ENCODE measurements at regions not wholly inside any gene's neighbourhood (a gene's known extent, or its start where the extent isn't known, plus 50 kb on each side); places are given as distances from the start of the nearest gene placed in this dataset.
A peak's percentile ranks its signal among the peaks of the same experiment; 100 is the strongest.
"Not testable (repeated sequence)": the region's sequence is repeated elsewhere in the genome, so short reads cannot be mapped to it uniquely, and the experiment has no call there.

GRCh38 chr10:29388112-29388511 is 99.2 kb downstream of the LYZL1 start:
- not testable (repeated sequence) for H3K36me3 ChIP-seq; H3K4me3 ChIP-seq; H3K27ac ChIP-seq; H3K9me3 ChIP-seq (replicated peaks); H3K27me3 ChIP-seq; H3K4me1 ChIP-seq; DNase-seq

GRCh38 chr10:29389493-29389892 is 100.6 kb downstream of the LYZL1 start:
- Histone ChIP-seq H3K27ac (no peak overlapping the region), H3K4me3 (no peak overlapping the region), H3K4me1 (peaks cover 3% of the 10 kb centered on the region), H3K27me3 (no peaks in the 10 kb centered on the region), H3K36me3 (no peaks in the 10 kb centered on the region), H3K9me3 (replicated peaks) (no peaks in the 10 kb centered on the region)
- no peak for DNase-seq

- Histone ChIP-seq H3K4me3 (no peak overlapping the region), H3K27me3 (no peaks in the 10 kb centered on the region), H3K36me3 (no peaks in the 10 kb centered on the region), H3K27ac (no peak overlapping the region), H3K4me1 (peaks cover 3% of the 10 kb centered on the region), H3K9me3 (replicated peaks) (no peaks in the 10 kb centered on the region)
- no peak for DNase-seq
Measured at GRCh38 chr10:29389935-29390334, 101.1 kb downstream of the LYZL1 start.

- DNase-seq, result peak; percentile 38 to 76
- no peaks in the 10 kb centered on the region for H3K4me1 ChIP-seq
- H3K9me3 ChIP-seq (replicated peaks), result no peaks in the 10 kb centered on the region
- H3K4me3 ChIP-seq, result no peak overlapping the region
- no peak overlapping the region for H3K27ac ChIP-seq
- no peaks in the 10 kb centered on the region for H3K36me3 ChIP-seq
- no peaks in the 10 kb centered on the region for H3K27me3 ChIP-seq
Measured at GRCh38 chr10:29392376-29393021, 103.6 kb downstream of the LYZL1 start.

GRCh38 chr10:29394321-29394932 is 105.6 kb downstream of the LYZL1 start:
- no peaks in the 10 kb centered on the region for H3K4me1 ChIP-seq
- H3K27me3 ChIP-seq, result no peaks in the 10 kb centered on the region
- no peaks in the 10 kb centered on the region for H3K36me3 ChIP-seq
- DNase-seq, result no peak
- no peak overlapping the region for H3K4me3 ChIP-seq
- no peak overlapping the region for H3K27ac ChIP-seq
- H3K9me3 ChIP-seq (replicated peaks), result no peaks in the 10 kb centered on the region

DNA sequence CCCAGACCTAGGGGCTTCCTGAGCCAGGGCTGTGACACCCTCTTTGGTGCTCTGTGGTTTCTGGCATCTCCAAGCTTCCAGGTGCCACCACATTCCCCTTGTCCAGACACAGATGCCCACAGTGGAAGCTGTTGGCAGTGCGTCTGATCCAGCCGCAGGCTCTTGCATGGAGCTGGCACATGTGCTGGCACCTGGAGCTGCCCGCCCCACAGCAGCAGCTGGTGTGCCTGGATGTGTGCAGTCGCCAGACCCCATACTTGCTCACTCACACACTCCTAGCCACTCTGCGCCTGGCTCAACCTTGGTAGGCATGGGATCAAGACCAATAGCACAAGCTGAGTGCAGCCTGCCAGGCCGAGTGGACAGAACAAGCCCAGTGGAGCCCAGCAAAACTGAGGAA is 106.5 kb downstream of the LYZL1 start:
- H3K9me3 ChIP-seq (replicated peaks), result no peaks in the 10 kb centered on the region
- no peak overlapping the region for H3K4me3 ChIP-seq
- no peaks in the 10 kb centered on the region for H3K36me3 ChIP-seq
- no peaks in the 10 kb centered on the region for H3K4me1 ChIP-seq
- H3K27me3 ChIP-seq, result no peaks in the 10 kb centered on the region
- no peak for DNase-seq
- no peak overlapping the region for H3K27ac ChIP-seq

DNA sequence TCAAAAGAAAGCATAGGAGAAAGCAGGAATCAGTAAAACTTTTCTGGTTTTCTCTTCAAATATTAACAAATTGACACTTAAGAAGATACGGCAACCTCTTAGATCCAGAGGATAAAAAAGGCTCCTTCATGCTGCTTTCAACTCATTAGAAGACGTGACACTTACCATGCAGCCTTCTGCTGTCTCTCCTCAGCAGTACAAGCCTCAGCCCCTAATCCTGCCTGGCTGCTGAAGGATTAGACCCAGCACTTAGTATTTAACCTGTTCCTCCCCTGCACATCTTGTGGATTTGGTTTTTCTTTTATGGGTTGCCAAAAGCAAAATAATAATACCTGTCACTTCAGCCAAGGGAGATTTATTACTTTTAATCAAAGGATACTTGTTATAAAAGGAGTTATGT is 108.4 kb downstream of the LYZL1 start:
- Histone ChIP-seq H3K4me1 (no peaks in the 10 kb centered on the region), H3K9me3 (replicated peaks) (0 out of 2 replicates have a peak, but pooled peaks cover 2% of the 10 kb centered on the region), H3K36me3 (no peaks in the 10 kb centered on the region), H3K27me3 (no peaks in the 10 kb centered on the region), H3K4me3 (no peak overlapping the region), H3K27ac (no peak overlapping the region)
- DNase-seq, result no peak

DNA sequence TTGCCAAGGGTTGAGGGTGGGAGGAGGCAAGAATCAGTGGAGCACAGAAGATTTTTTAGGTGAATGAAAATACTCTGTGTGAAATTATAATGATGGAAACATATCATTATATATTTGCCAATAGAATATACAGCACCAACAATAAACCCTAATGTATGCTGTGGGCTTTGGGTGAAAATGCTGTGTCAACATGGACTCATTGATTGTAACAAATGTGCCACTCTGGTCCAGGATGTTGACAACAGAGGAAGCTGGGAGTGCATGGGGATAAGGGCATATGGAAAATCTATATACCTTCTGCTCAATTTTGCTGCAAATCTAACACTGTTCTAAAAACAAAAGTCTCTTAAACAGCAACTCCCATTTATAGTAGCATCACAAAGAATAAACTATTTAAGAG is 114.3 kb downstream of the LYZL1 start:
- Histone ChIP-seq H3K4me1 (no peaks in the 10 kb centered on the region), H3K4me3 (no peak overlapping the region), H3K9me3 (replicated peaks) (peaks cover 9% of the 10 kb centered on the region), H3K36me3 (no peaks in the 10 kb centered on the region), H3K27ac (no peak overlapping the region), H3K27me3 (no peaks in the 10 kb centered on the region)
- no peak for DNase-seq

GRCh38 chr10:29407280-29407858 is 118.5 kb downstream of the LYZL1 start:
- Histone ChIP-seq H3K27ac (no peak overlapping the region), H3K9me3 (replicated peaks) (peaks cover 11% of the 10 kb centered on the region), H3K4me3 (no peak overlapping the region), H3K27me3 (no peaks in the 10 kb centered on the region), H3K36me3 (no peaks in the 10 kb centered on the region), H3K4me1 (no peaks in the 10 kb centered on the region)
- DNase-seq, result no peak
